Caco-2 (cell line): ENCODE measurements at regions not wholly inside any gene's neighbourhood (a gene's known extent, or its start where the extent isn't known, plus 50 kb on each side); places are given as distances from the start of the nearest gene placed in this dataset.

ENCODE experiments used
- BruUV-seq: library from RNA; stranded (reverse); fragments of 400-500 nt; replicated peaks from 2 replicates; lab custom pipeline; 2021; lab: Mats Ljungman, UMichigan
- CTCF ChIA-PET: fragments of 300-600 bp; sonication (Branson Sonifier 250); formaldehyde crosslinking; loops from one replicate; lab custom pipeline; 2022; ENCODE audit warnings: antibody characterized with exemption; lab: Charles Lee
- POLR2A ChIA-PET: fragments of 300-600 bp; sonication (Branson Sonifier 250); formaldehyde crosslinking; loops from one replicate; lab custom pipeline; 2022; ENCODE audit warnings: antibody characterized with exemption; lab: Charles Lee
- DNase-seq, 2 experiments: peaks; one replicate each; pipeline versions ENCODE4 v3.0.0 to v3.0.0-alpha.2; 2020 to 2022
- H3K27me3 ChIP-seq: replicated peaks from 2 replicates; pipeline ENCODE4 v1.6.0; 2011; ENCODE audit warnings: low read length; ENCODE audit not compliant: control insufficient read depth, insufficient read depth
- H3K36me3 ChIP-seq: 2 replicates; pipeline ENCODE4 v1.5.1; 2011; ENCODE audit warnings: low read length; ENCODE audit not compliant: control insufficient read depth, insufficient read depth
- H3K4me1 ChIP-seq: fragments of 250-450 bp; sonication (Bioruptor Pico); 2 replicates; pipeline ENCODE4 v1.5.1; 2020; ENCODE audit warnings: mild to moderate bottlenecking
- H3K4me3 ChIP-seq: 2 replicates; pipeline ENCODE4 v1.5.1; 2011; ENCODE audit warnings: low read depth, mild to moderate bottlenecking, control low read depth, low read length
- H3K9me3 ChIP-seq: fragments of 250-450 bp; sonication (Bioruptor Pico); 2 replicates; pipeline ENCODE4 v1.5.1; 2020; ENCODE audit warnings: mild to moderate bottlenecking, moderate library complexity
- H3K27ac Mint-ChIP-seq: one replicate; pipeline ENCODE4 v1.8.0; 2022; ENCODE audit warnings: mixed read lengths; ENCODE audit not compliant: unreplicated experiment
- H3K27me3 Mint-ChIP-seq: one replicate; pipeline ENCODE4 v1.8.0; 2022; ENCODE audit warnings: mixed read lengths; ENCODE audit not compliant: insufficient read depth, unreplicated experiment
- H3K36me3 Mint-ChIP-seq: one replicate; pipeline ENCODE4 v1.8.0; 2022; ENCODE audit warnings: mild to moderate bottlenecking, mixed read lengths; ENCODE audit not compliant: insufficient read depth, unreplicated experiment
- H3K4me1 Mint-ChIP-seq: one replicate; pipeline ENCODE4 v1.8.0; 2022; ENCODE audit warnings: low read depth, mixed read lengths; ENCODE audit not compliant: unreplicated experiment
- H3K4me3 Mint-ChIP-seq: one replicate; pipeline ENCODE4 v1.8.0; 2022; ENCODE audit warnings: mild to moderate bottlenecking, moderate library complexity, mixed read lengths; ENCODE audit not compliant: unreplicated experiment
- H3K9me3 Mint-ChIP-seq: one replicate; pipeline ENCODE4 v1.8.0; 2022; ENCODE audit warnings: mixed read lengths; ENCODE audit not compliant: unreplicated experiment
- intact Hi-C: fragments of 100-400 bp; cut with micrococcal nuclease; formaldehyde crosslinking; loops from one replicate; pipeline ENCODE4 v1.10.0; 2022; ENCODE audit not compliant: unreplicated experiment
- TF ChIP-seq, protein P1 (sequence below), 2 experiments: fragments of 200-600 bp in 1 of 2; IDR thresholded peaks; 1 replicate in 1 of 2; 2 replicates in 1 of 2; pipeline versions ENCODE4 v1.5.1 to v1.8.0; 2011 to 2022; ENCODE audit warnings: antibody characterized with exemption in 1 of 2, control low read depth in 1 of 2, inconsistent platforms in 1 of 2, low read depth in 1 of 2, low read length in 1 of 2, mild to moderate bottlenecking in 1 of 2, moderate library complexity in 1 of 2; ENCODE audit not compliant: insufficient read depth in 1 of 2, severe bottlenecking in 1 of 2, unreplicated experiment in 1 of 2

DNA sequence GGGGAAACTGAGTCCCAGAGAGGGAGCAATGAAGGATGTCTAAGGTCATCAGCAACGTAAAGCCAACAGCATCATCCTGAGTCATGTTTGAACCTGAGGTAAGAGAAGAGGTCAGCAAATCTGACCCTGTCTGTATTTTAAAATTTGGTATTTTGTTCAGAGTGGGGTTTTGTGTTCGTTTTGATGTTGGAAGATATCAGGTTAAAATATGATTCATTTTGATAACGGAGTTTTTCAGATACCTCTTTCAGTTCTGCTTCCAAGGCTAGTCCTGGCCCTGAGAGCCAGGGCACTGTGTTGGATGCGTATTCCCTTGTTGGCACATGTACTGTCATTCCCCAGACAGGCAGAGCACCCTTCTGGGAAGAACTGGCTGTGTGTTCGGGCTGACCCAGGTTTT, 291.0 kb downstream of the NSG2 start:
- CTCF ChIA-PET = interaction anchor here (1.5 kb wide), 1 partner anchor 291 kb away, joined by 3 read pairs; the partner anchor contains the start of gene NSG2
- Histone ChIP-seq H3K4me3 (no peak overlapping the region), H3K36me3 (no peaks in the 10 kb centered on the region), H3K9me3 (no peaks in the 10 kb centered on the region), H3K4me1 (peaks cover 25% of the 10 kb centered on the region), H3K27me3 (no peaks in the 10 kb centered on the region)
- H3K27me3 Mint-ChIP-seq = no peaks in the 10 kb centered on the region
- BruUV-seq = no TSS peak
- TF ChIP-seq, protein P1, sequence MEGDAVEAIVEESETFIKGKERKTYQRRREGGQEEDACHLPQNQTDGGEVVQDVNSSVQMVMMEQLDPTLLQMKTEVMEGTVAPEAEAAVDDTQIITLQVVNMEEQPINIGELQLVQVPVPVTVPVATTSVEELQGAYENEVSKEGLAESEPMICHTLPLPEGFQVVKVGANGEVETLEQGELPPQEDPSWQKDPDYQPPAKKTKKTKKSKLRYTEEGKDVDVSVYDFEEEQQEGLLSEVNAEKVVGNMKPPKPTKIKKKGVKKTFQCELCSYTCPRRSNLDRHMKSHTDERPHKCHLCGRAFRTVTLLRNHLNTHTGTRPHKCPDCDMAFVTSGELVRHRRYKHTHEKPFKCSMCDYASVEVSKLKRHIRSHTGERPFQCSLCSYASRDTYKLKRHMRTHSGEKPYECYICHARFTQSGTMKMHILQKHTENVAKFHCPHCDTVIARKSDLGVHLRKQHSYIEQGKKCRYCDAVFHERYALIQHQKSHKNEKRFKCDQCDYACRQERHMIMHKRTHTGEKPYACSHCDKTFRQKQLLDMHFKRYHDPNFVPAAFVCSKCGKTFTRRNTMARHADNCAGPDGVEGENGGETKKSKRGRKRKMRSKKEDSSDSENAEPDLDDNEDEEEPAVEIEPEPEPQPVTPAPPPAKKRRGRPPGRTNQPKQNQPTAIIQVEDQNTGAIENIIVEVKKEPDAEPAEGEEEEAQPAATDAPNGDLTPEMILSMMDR (IDR thresholded peaks at IDR 0.05; ENCODE audit: insufficient read depth in 1 of 2, low read depth in 1 of 2, low read length in 1 of 2, severe bottlenecking in 1 of 2, unreplicated experiment in 1 of 2) = no peak
- peaks cover 35% of the 10 kb centered on the region for H3K4me1 Mint-ChIP-seq
- peak overlapping the region; percentile 82 for H3K27ac Mint-ChIP-seq
- POLR2A ChIA-PET = no interaction called here
- H3K9me3 Mint-ChIP-seq = no peaks in the 10 kb centered on the region
- H3K36me3 Mint-ChIP-seq = no peaks in the 10 kb centered on the region
- no peak for DNase-seq
- H3K4me3 Mint-ChIP-seq = peak overlapping the region; percentile 43
- intact Hi-C loops = loop anchor here (2.0 to 5.0 kb wide), 2 partner anchors 186 to 388 kb away; partner anchors contain the start of gene MSX2

DNA sequence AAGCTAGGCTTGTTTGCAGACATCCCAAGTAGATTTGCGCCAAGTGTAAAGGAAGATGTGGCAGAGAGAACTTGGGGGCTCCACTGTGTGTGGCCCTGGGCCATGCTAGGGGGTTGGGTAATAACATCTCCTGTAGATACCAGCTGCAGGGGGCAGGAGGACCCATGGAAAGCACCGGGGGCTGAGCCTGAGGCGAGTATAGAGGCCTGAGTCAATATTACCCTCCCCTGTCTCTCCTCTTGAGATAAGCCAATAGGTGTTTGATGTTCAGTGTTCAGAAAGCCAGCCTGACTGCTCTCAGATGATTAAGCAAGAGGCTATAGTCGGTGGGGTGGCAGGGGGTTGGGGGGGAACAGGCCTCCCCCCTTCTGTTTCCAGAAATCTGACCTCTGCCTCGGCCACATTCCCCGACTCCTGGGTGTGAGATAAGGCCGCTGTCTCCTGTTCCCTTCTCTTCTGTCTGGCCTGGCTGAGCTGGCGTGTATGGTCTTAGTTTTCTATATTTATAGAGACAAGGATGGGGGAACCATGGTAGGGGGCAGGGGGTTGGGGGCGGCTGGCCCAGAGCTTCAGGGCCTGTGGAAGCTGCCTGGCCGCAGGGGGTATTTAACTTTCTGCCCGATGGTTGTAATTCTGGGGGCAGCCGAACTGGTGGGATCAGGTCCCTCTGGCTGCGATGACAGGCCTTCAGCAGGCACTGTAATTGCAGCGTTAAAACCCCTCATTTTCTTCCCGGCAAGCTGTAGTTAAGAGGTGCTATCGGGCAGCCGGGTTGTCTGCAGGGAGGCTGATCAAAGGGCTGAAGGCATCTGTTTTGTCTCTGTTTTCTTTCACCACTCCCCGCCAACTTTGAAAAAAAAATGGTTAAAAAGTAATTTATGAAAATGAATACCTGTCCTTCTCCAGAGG, 292.0 kb downstream of the NSG2 start:
- Histone ChIP-seq H3K4me1 (peaks cover 25% of the 10 kb centered on the region), H3K9me3 (no peaks in the 10 kb centered on the region), H3K36me3 (no peaks in the 10 kb centered on the region), H3K4me3 (no peak overlapping the region), H3K27me3 (no peaks in the 10 kb centered on the region)
- peak; percentile 86 to 91 for DNase-seq
- H3K36me3 Mint-ChIP-seq = no peaks in the 10 kb centered on the region
- H3K9me3 Mint-ChIP-seq = no peaks in the 10 kb centered on the region
- peaks cover 35% of the 10 kb centered on the region for H3K4me1 Mint-ChIP-seq
- ChIA-PET CTCF (interaction anchor here (0.7 to 1.5 kb wide), 2 partner anchors 9 to 292 kb away, joined by 3 read pairs; partner anchors contain the start of gene NSG2), POLR2A (no interaction called here)
- TF ChIP-seq, protein P1 (IDR thresholded peaks at IDR 0.05; ENCODE audit: insufficient read depth in 1 of 2, low read depth in 1 of 2, low read length in 1 of 2, severe bottlenecking in 1 of 2, unreplicated experiment in 1 of 2) = no peak
- H3K4me3 Mint-ChIP-seq = peak overlapping the region; percentile 58
- no peaks in the 10 kb centered on the region for H3K27me3 Mint-ChIP-seq
- H3K27ac Mint-ChIP-seq = peak overlapping the region; percentile 82
- intact Hi-C loops = loop anchor here (1.0 to 5.0 kb wide), 3 partner anchors 10 to 387 kb away; partner anchors contain the start of gene MSX2
- BruUV-seq = no TSS peak

DNA sequence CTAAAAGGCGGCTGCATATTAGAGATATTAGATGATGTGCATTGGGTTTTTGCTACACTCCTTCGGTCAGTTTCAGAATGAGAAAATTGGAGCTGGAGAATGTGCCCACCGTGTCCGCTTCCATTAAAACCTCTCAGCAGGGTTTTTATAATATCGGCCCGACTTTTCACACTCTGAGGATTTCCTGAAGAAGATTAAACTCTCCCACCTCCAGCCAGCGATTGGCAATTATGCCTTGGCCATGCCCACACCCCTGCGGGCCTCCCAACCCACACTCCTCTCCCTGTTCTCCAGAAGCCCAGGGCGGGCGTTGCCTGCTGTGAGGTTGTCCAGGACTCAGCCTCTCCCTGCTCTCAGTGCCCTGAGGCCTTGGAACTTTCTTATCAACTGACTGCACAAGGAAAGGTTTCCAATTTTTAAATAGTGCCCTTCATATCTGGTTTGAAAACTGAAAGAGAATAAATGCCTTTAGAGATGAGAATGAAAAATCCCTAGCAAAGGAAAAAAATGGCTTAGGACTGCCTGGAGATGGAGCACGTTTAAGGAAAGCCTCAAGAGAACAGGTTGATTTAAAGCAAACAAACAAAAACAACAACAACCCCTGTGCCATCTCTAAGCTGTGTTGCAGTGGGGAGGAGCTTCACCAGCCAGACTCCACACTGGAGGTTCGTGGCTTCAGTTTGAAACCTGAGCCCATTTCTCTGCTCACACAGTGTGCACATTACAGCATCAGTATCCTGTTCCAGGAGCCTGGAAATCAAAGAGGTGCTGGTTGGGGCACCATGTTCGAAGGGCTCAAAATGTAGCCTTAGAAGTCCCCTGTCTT, 292.9 kb downstream of the NSG2 start:
- peak; percentile 26 to 75 for DNase-seq
- no peaks in the 10 kb centered on the region for H3K27me3 Mint-ChIP-seq
- TF ChIP-seq, protein P1 (IDR thresholded peaks at IDR 0.05; ENCODE audit: insufficient read depth in 1 of 2, low read depth in 1 of 2, low read length in 1 of 2, severe bottlenecking in 1 of 2, unreplicated experiment in 1 of 2) = no peak
- H3K27ac Mint-ChIP-seq = peak overlapping the region; percentile 82
- Histone ChIP-seq H3K36me3 (no peaks in the 10 kb centered on the region), H3K27me3 (no peaks in the 10 kb centered on the region), H3K9me3 (no peaks in the 10 kb centered on the region), H3K4me3 (no peak overlapping the region), H3K4me1 (peaks cover 25% of the 10 kb centered on the region)
- CTCF ChIA-PET = interaction anchor here (0.5 to 1.5 kb wide), 3 partner anchors 10 to 425 kb away, joined by 3 read pairs; partner anchors contain the start of gene NSG2
- no peaks in the 10 kb centered on the region for H3K36me3 Mint-ChIP-seq
- peaks cover 38% of the 10 kb centered on the region for H3K4me1 Mint-ChIP-seq
- intact Hi-C loops = loop anchor here (5.0 kb wide), 1 partner anchor 184 kb away; no protein-coding TSS in a partner anchor
- no TSS peak for BruUV-seq
- no peaks in the 10 kb centered on the region for H3K9me3 Mint-ChIP-seq
- H3K4me3 Mint-ChIP-seq = peak overlapping the region; percentile 58
- POLR2A ChIA-PET = no interaction called here
